OCI-LY7 (cell line): ENCODE measurements at regions not wholly inside any gene's neighbourhood (a gene's known extent, or its start where the extent isn't known, plus 50 kb on each side); places are given as distances from the start of the nearest gene placed in this dataset.

Source experiments
- BruUV-seq: library from RNA; stranded (reverse); fragments of 400-500 nt; replicated peaks from 2 replicates; lab custom pipeline; 2021; lab: Mats Ljungman, UMichigan
- CTCF ChIA-PET: fragments of 300-600 bp; sonication (Branson Sonifier 250); formaldehyde crosslinking; loops from one replicate; lab custom pipeline; 2022; ENCODE audit warnings: antibody characterized with exemption; ENCODE audit not compliant: unreplicated experiment; lab: Charles Lee
- POLR2A ChIA-PET: fragments of 300-600 bp; sonication (Branson Sonifier 250); formaldehyde crosslinking; loops from one replicate; lab custom pipeline; 2022; ENCODE audit warnings: antibody characterized with exemption; lab: Charles Lee
- DNase-seq: peaks from one replicate; pipeline ENCODE4 v3.0.0-alpha.2; 2015; ENCODE audit warnings: low spot score
- H2AFZ ChIP-seq: fragments of 200-600 bp; sonication (generic), shearing (Covaris generic); 2 replicates; pipeline ENCODE4 v1.6.1; 2014; ENCODE audit warnings: mild to moderate bottlenecking, antibody characterized with exemption, low read length, moderate library complexity
- H3K27ac ChIP-seq: fragments of 200-600 bp; sonication (generic); 2 replicates; pipeline ENCODE4 v1.5.1; 2014; ENCODE audit warnings: mixed run types, low read depth, mild to moderate bottlenecking, moderate library complexity, low read length, inconsistent platforms; ENCODE audit not compliant: poor library complexity, severe bottlenecking
- H3K36me3 ChIP-seq: fragments of 200-600 bp; sonication (generic); 2 replicates; pipeline ENCODE4 v1.6.1; 2014; ENCODE audit warnings: mild to moderate bottlenecking, antibody characterized with exemption, low read length, moderate library complexity, mixed read lengths; ENCODE audit not compliant: insufficient read depth
- H3K4me1 ChIP-seq: fragments of 200-600 bp; sonication (generic); 2 replicates; pipeline ENCODE4 v1.5.1; 2014; ENCODE audit warnings: mild to moderate bottlenecking, low read length; ENCODE audit not compliant: insufficient read depth, poor library complexity, severe bottlenecking
- H3K4me2 ChIP-seq: fragments of 200-600 bp; sonication (generic); 2 replicates; pipeline ENCODE4 v1.6.1; 2014; ENCODE audit warnings: mild to moderate bottlenecking, low read length
- H3K4me3 ChIP-seq: fragments of 200-600 bp; sonication (generic); 2 replicates; pipeline ENCODE4 v1.5.1; 2014; ENCODE audit warnings: mild to moderate bottlenecking, low read depth, low read length; ENCODE audit not compliant: poor library complexity, severe bottlenecking
- H3K79me2 ChIP-seq: fragments of 200-600 bp; sonication (generic); 2 replicates; pipeline ENCODE4 v1.6.1; 2016; ENCODE audit warnings: low read depth, mild to moderate bottlenecking, low read length, moderate library complexity, mixed read lengths; ENCODE audit not compliant: insufficient read depth
- H3K9me2 ChIP-seq: fragments of 200-600 bp; sonication (generic); 2 replicates; pipeline ENCODE4 v1.6.1; 2016; ENCODE audit warnings: mild to moderate bottlenecking, low read length, mixed read lengths; ENCODE audit not compliant: insufficient read depth
- H3K9me3 ChIP-seq: fragments of 200-600 bp; sonication (generic); 2 replicates; pipeline ENCODE4 v1.6.1; 2014; ENCODE audit warnings: mild to moderate bottlenecking, mixed run types, low read length, mixed read lengths
- H4K20me1 ChIP-seq: fragments of 200-600 bp; sonication (generic); 2 replicates; pipeline ENCODE4 v1.6.1; 2014; ENCODE audit warnings: mild to moderate bottlenecking, antibody characterized with exemption, low read length, moderate library complexity, mixed read lengths; ENCODE audit not compliant: insufficient read depth
- EZH2phosphoT487 ChIP-seq: fragments of 200-600 bp; sonication (generic); IDR thresholded peaks from 2 replicates; pipeline ENCODE4 v1.6.1; 2018; ENCODE audit warnings: low read depth, borderline replicate concordance, mild to moderate bottlenecking, mixed run types, antibody characterized with exemption, low read length, moderate library complexity, mixed read lengths
- intact Hi-C: fragments of 100-400 bp; cut with micrococcal nuclease; formaldehyde crosslinking; loops from one replicate; pipeline ENCODE4 v1.10.0; 2022; ENCODE audit not compliant: unreplicated experiment
- TF ChIP-seq, protein P1 (sequence below): fragments of 200-600 bp; sonication (generic); conservative IDR thresholded peaks from 2 replicates; pipeline ENCODE4 v1.5.1; 2014; ENCODE audit warnings: mild to moderate bottlenecking, antibody characterized with exemption, low read length, moderate library complexity, mixed read lengths

GRCh38 chr2:238988752-238989151, 140.9 kb downstream of the TWIST2 start:
- no peaks in the 10 kb centered on the region for H3K9me3 ChIP-seq
- no peak overlapping the region for H2AFZ ChIP-seq
- no peak for TF ChIP-seq EZH2phosphoT487
- TF ChIP-seq, protein P1, sequence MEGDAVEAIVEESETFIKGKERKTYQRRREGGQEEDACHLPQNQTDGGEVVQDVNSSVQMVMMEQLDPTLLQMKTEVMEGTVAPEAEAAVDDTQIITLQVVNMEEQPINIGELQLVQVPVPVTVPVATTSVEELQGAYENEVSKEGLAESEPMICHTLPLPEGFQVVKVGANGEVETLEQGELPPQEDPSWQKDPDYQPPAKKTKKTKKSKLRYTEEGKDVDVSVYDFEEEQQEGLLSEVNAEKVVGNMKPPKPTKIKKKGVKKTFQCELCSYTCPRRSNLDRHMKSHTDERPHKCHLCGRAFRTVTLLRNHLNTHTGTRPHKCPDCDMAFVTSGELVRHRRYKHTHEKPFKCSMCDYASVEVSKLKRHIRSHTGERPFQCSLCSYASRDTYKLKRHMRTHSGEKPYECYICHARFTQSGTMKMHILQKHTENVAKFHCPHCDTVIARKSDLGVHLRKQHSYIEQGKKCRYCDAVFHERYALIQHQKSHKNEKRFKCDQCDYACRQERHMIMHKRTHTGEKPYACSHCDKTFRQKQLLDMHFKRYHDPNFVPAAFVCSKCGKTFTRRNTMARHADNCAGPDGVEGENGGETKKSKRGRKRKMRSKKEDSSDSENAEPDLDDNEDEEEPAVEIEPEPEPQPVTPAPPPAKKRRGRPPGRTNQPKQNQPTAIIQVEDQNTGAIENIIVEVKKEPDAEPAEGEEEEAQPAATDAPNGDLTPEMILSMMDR = no peak
- ChIA-PET CTCF (no interaction called here), POLR2A (no interaction called here)
- no peak overlapping the region for H3K27ac ChIP-seq
- no peaks in the 10 kb centered on the region for H3K4me1 ChIP-seq
- H3K79me2 ChIP-seq = no peaks in the 10 kb centered on the region
- no peak overlapping the region for H3K4me3 ChIP-seq
- BruUV-seq = no TSS peak
- H3K36me3 ChIP-seq = no peaks in the 10 kb centered on the region
- no peak overlapping the region for H3K4me2 ChIP-seq
- intact Hi-C loops = no loop called here
- no peak for DNase-seq
- H3K9me2 ChIP-seq = no peaks in the 10 kb centered on the region
- no peaks in the 10 kb centered on the region for H4K20me1 ChIP-seq

DNA sequence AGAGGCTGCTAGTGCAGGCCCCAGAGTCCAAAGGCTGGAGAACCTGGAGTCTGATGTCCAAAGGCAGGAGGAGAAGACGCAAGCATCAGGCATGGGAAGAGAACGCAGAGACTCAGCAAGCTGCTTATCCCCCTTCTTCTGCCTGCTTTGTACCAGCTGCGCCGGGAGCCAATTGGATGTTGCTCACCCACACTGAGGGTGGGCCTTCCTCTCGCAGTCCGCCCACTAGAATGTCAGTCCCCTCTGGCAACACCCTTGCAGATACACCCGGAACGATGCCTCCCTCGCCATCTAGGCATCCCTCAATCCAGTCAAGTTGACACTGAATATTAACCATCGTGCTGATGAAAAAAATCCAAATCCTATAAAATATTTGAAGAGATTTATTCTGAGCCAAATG, 141.6 kb downstream of the TWIST2 start:
- Histone ChIP-seq H2AFZ (no peak overlapping the region), H3K79me2 (no peaks in the 10 kb centered on the region), H3K9me3 (no peaks in the 10 kb centered on the region), H3K27ac (no peak overlapping the region), H4K20me1 (no peaks in the 10 kb centered on the region), H3K4me2 (no peak overlapping the region), H3K4me1 (no peaks in the 10 kb centered on the region), H3K36me3 (no peaks in the 10 kb centered on the region), H3K9me2 (no peaks in the 10 kb centered on the region), H3K4me3 (no peak overlapping the region)
- CTCF ChIA-PET = no interaction called here
- DNase-seq = no peak
- intact Hi-C loops = no loop called here
- TF ChIP-seq EZH2phosphoT487 = no peak
- TF ChIP-seq, protein P1 = no peak
- POLR2A ChIA-PET = no interaction called here
- no TSS peak for BruUV-seq

GRCh38 chr2:238994432-238994831, 146.5 kb downstream of the TWIST2 start:
- no TSS peak for BruUV-seq

More at GRCh38 chr2:238994432-238994831, 146.5 kb downstream of the TWIST2 start:
- Histone ChIP-seq H4K20me1 (no peaks in the 10 kb centered on the region), H3K4me1 (no peaks in the 10 kb centered on the region), H3K4me3 (no peak overlapping the region), H3K4me2 (no peak overlapping the region), H3K79me2 (no peaks in the 10 kb centered on the region), H3K9me3 (no peaks in the 10 kb centered on the region), H3K9me2 (no peaks in the 10 kb centered on the region), H2AFZ (no peak overlapping the region), H3K36me3 (no peaks in the 10 kb centered on the region), H3K27ac (no peak overlapping the region)
- ChIA-PET POLR2A (no interaction called here), CTCF (no interaction called here)
- no peak for DNase-seq
- no peak for TF ChIP-seq EZH2phosphoT487
- TF ChIP-seq, protein P1 = no peak
- intact Hi-C loops = no loop called here
